Stimulated activated naive CD8-positive, alpha-beta T cell treated with anti-CD3 and anti-CD28 coated beads, Interleukin-15, amount 100 ng/mL, for 72 hours (primary cell): ENCODE measurements at regions not wholly inside any gene's neighbourhood (a gene's known extent, or its start where the extent isn't known, plus 50 kb on each side); places are given as distances from the start of the nearest gene placed in this dataset.

ENCODE experiments used
- ATAC-seq: fragments of 150-1000 bp; cut with Tn5 transposase; 2 replicates; pipeline ENCODE4 v1.10.0; 2021; ENCODE audit warnings: mild to moderate bottlenecking, moderate library complexity
- DNase-seq, 2 donors: peaks; one replicate each; pipeline ENCODE4 v3.0.0; 2021 to 2022
- H3K27ac Mint-ChIP-seq, 2 donors: one replicate each; pipeline ENCODE4 v1.8.0; 2022; ENCODE audit warnings: mild to moderate bottlenecking in 2 of 2, mixed read lengths in 2 of 2, moderate library complexity in 2 of 2
- H3K27me3 Mint-ChIP-seq: one replicate; pipeline ENCODE4 v1.8.0; 2022; ENCODE audit warnings: mixed read lengths
- H3K4me1 Mint-ChIP-seq: one replicate; pipeline ENCODE4 v1.8.0; 2022; ENCODE audit warnings: mild to moderate bottlenecking, mixed read lengths
- H3K4me3 Mint-ChIP-seq, 2 donors: one replicate each; pipeline ENCODE4 v1.8.0; 2022; ENCODE audit warnings: mild to moderate bottlenecking in 2 of 2, mixed read lengths in 2 of 2, moderate library complexity in 1 of 2
- H3K9me3 Mint-ChIP-seq, 2 donors: one replicate each; pipeline ENCODE4 v1.8.0; 2022; ENCODE audit warnings: mixed read lengths in 2 of 2

GRCh38 chr3:99110401-99110800, 208.9 kb upstream of the DCBLD2 start:
- H3K27me3 Mint-ChIP-seq = peaks cover 6% of the 10 kb centered on the region

GRCh38 chr3:99108508-99108907, 207.0 kb upstream of the DCBLD2 start:
- H3K27ac Mint-ChIP-seq = no peak overlapping the region
- H3K9me3 Mint-ChIP-seq = no peaks in the 10 kb centered on the region
- H3K4me1 Mint-ChIP-seq = no peaks in the 10 kb centered on the region
- ATAC-seq (no peak), DNase-seq (no peak)
- no peak overlapping the region for H3K4me3 Mint-ChIP-seq
- H3K27me3 Mint-ChIP-seq = peaks cover 6% of the 10 kb centered on the region

More at GRCh38 chr3:99110401-99110800, 208.9 kb upstream of the DCBLD2 start:
- Mint-ChIP-seq H3K4me3 (no peak overlapping the region), H3K27ac (no peak overlapping the region), H3K4me1 (no peaks in the 10 kb centered on the region), H3K9me3 (no peaks in the 10 kb centered on the region)
- ATAC-seq (no peak), DNase-seq (no peak)

GRCh38 chr3:99094606-99095005, 193.1 kb upstream of the DCBLD2 start:
- H3K4me1 Mint-ChIP-seq = no peaks in the 10 kb centered on the region
- ATAC-seq (no peak), DNase-seq (no peak)
- no peak overlapping the region for H3K27ac Mint-ChIP-seq
- H3K4me3 Mint-ChIP-seq = no peak overlapping the region
- H3K27me3 Mint-ChIP-seq = no peaks in the 10 kb centered on the region
- H3K9me3 Mint-ChIP-seq = no peaks in the 10 kb centered on the region

- Mint-ChIP-seq H3K4me3 (no peak overlapping the region), H3K27ac (no peak overlapping the region), H3K9me3 (no peaks in the 10 kb centered on the region), H3K27me3 (no peaks in the 10 kb centered on the region), H3K4me1 (no peaks in the 10 kb centered on the region)
- ATAC-seq (no peak), DNase-seq (no peak)
Measured at GRCh38 chr3:99087277-99087676, 185.8 kb upstream of the DCBLD2 start.

GRCh38 chr3:99084826-99085225, 183.3 kb upstream of the DCBLD2 start:
- Mint-ChIP-seq H3K9me3 (no peaks in the 10 kb centered on the region), H3K4me3 (no peak overlapping the region), H3K27ac (no peak overlapping the region), H3K27me3 (no peaks in the 10 kb centered on the region), H3K4me1 (no peaks in the 10 kb centered on the region)
- no peak for DNase-seq
- no peak for ATAC-seq

GRCh38 chr3:99084156-99084555, 182.7 kb upstream of the DCBLD2 start:
- Mint-ChIP-seq H3K9me3 (no peaks in the 10 kb centered on the region), H3K27me3 (no peaks in the 10 kb centered on the region), H3K27ac (no peak overlapping the region), H3K4me3 (no peak overlapping the region), H3K4me1 (no peaks in the 10 kb centered on the region)
- ATAC-seq (no peak), DNase-seq (no peak)

- Mint-ChIP-seq H3K27ac (no peak overlapping the region), H3K4me1 (no peaks in the 10 kb centered on the region), H3K9me3 (peaks cover 0 to 7% of the 10 kb centered on the region in 2 donors), H3K27me3 (peaks cover 8% of the 10 kb centered on the region), H3K4me3 (no peak overlapping the region)
- DNase-seq = no peak
- ATAC-seq = no peak
Measured at GRCh38 chr3:99071096-99071495, 169.6 kb upstream of the DCBLD2 start.

GRCh38 chr3:99069973-99070372, 168.5 kb upstream of the DCBLD2 start:
- ATAC-seq (no peak), DNase-seq (no peak)
- no peak overlapping the region for H3K4me3 Mint-ChIP-seq
- H3K9me3 Mint-ChIP-seq = peaks cover 0 to 7% of the 10 kb centered on the region in 2 donors
- H3K27ac Mint-ChIP-seq = no peak overlapping the region
- H3K4me1 Mint-ChIP-seq = no peaks in the 10 kb centered on the region
- H3K27me3 Mint-ChIP-seq = peaks cover 8% of the 10 kb centered on the region

- H3K9me3 Mint-ChIP-seq = peaks cover 0 to 6% of the 10 kb centered on the region in 2 donors
- no peaks in the 10 kb centered on the region for H3K4me1 Mint-ChIP-seq
- peaks cover 8% of the 10 kb centered on the region for H3K27me3 Mint-ChIP-seq
- DNase-seq = no peak
- no peak overlapping the region for H3K4me3 Mint-ChIP-seq
- no peak overlapping the region for H3K27ac Mint-ChIP-seq
- no peak for ATAC-seq
Measured at GRCh38 chr3:99066863-99067262, 165.4 kb upstream of the DCBLD2 start.

- Mint-ChIP-seq H3K4me1 (no peaks in the 10 kb centered on the region), H3K4me3 (no peak overlapping the region), H3K9me3 (peaks cover 0 to 6% of the 10 kb centered on the region in 2 donors), H3K27ac (no peak overlapping the region), H3K27me3 (no peaks in the 10 kb centered on the region)
- ATAC-seq = no peak
- no peak for DNase-seq
Measured at GRCh38 chr3:99049164-99049563, 147.7 kb upstream of the DCBLD2 start.

GRCh38 chr3:99041747-99042146, 140.3 kb upstream of the DCBLD2 start:
- no peaks in the 10 kb centered on the region for H3K9me3 Mint-ChIP-seq
- no peaks in the 10 kb centered on the region for H3K27me3 Mint-ChIP-seq
- no peak overlapping the region for H3K27ac Mint-ChIP-seq
- no peaks in the 10 kb centered on the region for H3K4me1 Mint-ChIP-seq
- no peak overlapping the region for H3K4me3 Mint-ChIP-seq
- DNase-seq (no peak), ATAC-seq (no peak)

- H3K27ac Mint-ChIP-seq = no peak overlapping the region
- no peaks in the 10 kb centered on the region for H3K4me1 Mint-ChIP-seq
- no peaks in the 10 kb centered on the region for H3K27me3 Mint-ChIP-seq
- ATAC-seq (no peak), DNase-seq (no peak)
- no peak overlapping the region for H3K4me3 Mint-ChIP-seq
- H3K9me3 Mint-ChIP-seq = peaks cover 12 to 16% of the 10 kb centered on the region in 2 donors
Measured at GRCh38 chr3:99031778-99032177, 130.3 kb upstream of the DCBLD2 start.

- Mint-ChIP-seq H3K27ac (no peak overlapping the region), H3K27me3 (peaks cover 11% of the 10 kb centered on the region), H3K9me3 (peaks cover 6 to 14% of the 10 kb centered on the region in 2 donors), H3K4me3 (no peak overlapping the region), H3K4me1 (no peaks in the 10 kb centered on the region)
- DNase-seq (no peak), ATAC-seq (no peak)
Measured at GRCh38 chr3:99023590-99024192, 122.2 kb upstream of the DCBLD2 start.

GRCh38 chr3:99021466-99021865, 120.0 kb upstream of the DCBLD2 start:
- Mint-ChIP-seq H3K4me3 (no peak overlapping the region), H3K4me1 (no peaks in the 10 kb centered on the region), H3K9me3 (peaks cover 0 to 4% of the 10 kb centered on the region in 2 donors), H3K27ac (peak overlapping the region in 1 of 2 donors; percentile 19), H3K27me3 (peaks cover 19% of the 10 kb centered on the region)
- DNase-seq (no peak), ATAC-seq (no peak)

GRCh38 chr3:99016452-99016851, 115.0 kb upstream of the DCBLD2 start:
- ATAC-seq = no peak
- H3K27ac Mint-ChIP-seq = no peak overlapping the region
- H3K4me3 Mint-ChIP-seq = no peak overlapping the region
- H3K4me1 Mint-ChIP-seq = no peaks in the 10 kb centered on the region
- no peak for DNase-seq
- peaks cover 9% of the 10 kb centered on the region for H3K27me3 Mint-ChIP-seq
- H3K9me3 Mint-ChIP-seq = no peaks in the 10 kb centered on the region

GRCh38 chr3:99013777-99014315, 112.4 kb upstream of the DCBLD2 start:
- Mint-ChIP-seq H3K9me3 (no peaks in the 10 kb centered on the region), H3K27me3 (peaks cover 11% of the 10 kb centered on the region), H3K4me3 (no peak overlapping the region), H3K4me1 (no peaks in the 10 kb centered on the region), H3K27ac (no peak overlapping the region)
- DNase-seq = no peak
- no peak for ATAC-seq

- DNase-seq = no peak
- Mint-ChIP-seq H3K9me3 (no peaks in the 10 kb centered on the region), H3K27ac (no peak overlapping the region), H3K4me3 (no peak overlapping the region), H3K27me3 (peaks cover 17% of the 10 kb centered on the region), H3K4me1 (no peaks in the 10 kb centered on the region)
- ATAC-seq = no peak
Measured at GRCh38 chr3:99013077-99013476, 111.6 kb upstream of the DCBLD2 start.
